HG02678 (cell line): ENCODE measurements at regions not wholly inside any gene's neighbourhood (a gene's known extent, or its start where the extent isn't known, plus 50 kb on each side); places are given as distances from the start of the nearest gene placed in this dataset.

Experiments used
- ATAC-seq: cut with Tn5 transposase; IDR thresholded peaks from one replicate; pipeline ENCODE4 v1.9.1; 2021; ENCODE audit warnings: mild to moderate bottlenecking, moderate library complexity; ENCODE audit not compliant: unreplicated experiment

DNA sequence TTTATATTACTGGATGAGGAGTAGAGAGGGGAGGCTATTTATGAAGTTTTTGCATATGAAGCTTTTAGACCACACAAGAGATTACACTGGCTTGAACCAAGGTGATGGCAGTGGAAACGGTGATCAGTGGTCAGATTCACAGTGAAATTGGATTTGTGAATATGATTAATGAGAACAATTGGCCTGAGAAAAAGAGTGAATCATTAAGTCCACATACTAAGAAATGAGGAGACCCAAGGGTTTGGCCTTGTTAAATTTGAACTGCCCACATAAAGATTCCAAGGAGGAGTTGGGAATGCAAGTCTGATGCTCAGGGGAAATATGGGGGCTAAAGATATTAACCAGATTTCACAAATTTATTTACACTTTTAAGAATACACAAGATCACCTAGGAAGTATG, 155.3 kb upstream of the ADGRL3 start:
- no peak for ATAC-seq

DNA sequence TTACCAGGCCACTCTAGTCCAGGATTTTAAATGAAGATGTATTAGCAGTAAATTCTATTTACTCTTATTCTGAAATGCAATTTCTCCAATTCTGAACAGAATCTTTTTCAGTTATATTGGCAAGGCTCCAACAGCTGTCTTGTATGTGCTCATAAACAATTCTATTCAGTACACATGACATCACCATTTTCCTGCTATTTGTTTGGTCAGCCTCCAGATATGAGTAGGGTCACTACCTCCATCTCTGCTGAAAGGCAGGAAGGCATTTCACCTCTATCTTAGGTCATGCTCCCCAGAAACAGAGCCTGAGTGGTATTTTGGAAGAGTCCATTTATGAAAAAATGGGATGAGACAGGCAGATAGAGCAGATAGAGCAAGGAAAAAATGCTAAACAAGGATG, 151.1 kb upstream of the ADGRL3 start:
- ATAC-seq: no peak

DNA sequence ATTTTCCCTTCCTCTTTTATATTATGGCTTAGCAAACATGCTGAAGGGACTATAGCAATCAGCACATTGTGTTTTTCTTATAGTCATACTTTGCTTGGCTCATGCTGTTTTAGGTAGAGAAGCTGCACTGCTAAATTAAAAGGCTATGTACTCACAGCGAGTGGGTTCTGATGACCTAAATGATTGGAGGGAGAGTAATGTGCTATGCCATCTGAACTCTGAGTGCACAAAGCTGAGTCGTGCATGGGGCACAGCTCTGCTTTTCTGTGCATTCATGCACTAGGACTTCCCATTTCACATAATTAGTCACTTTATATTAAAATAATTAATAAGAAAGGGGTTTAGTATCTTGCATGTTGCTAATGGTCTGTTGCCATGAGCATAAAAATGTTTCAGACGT, 132.7 kb upstream of the ADGRL3 start:
- no peak for ATAC-seq

DNA sequence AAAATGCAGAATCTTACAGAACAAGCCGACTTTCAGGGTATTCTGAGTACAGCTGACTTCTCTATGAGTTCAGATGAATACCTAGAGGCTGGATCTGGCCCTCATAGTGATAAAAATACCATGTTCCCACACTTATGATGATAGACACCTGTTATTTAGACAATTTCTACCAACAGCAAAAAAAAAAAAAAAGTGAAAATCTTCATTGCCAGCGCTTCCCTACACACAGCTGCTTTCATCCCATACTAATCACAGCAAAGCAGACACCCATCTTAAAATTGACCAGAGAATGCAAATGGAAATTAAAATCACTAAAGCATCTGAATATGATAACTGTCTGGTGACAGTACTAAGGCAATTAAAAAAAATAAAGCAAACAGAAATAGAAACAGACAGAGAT, 132.1 kb upstream of the ADGRL3 start:
- ATAC-seq: no peak

DNA sequence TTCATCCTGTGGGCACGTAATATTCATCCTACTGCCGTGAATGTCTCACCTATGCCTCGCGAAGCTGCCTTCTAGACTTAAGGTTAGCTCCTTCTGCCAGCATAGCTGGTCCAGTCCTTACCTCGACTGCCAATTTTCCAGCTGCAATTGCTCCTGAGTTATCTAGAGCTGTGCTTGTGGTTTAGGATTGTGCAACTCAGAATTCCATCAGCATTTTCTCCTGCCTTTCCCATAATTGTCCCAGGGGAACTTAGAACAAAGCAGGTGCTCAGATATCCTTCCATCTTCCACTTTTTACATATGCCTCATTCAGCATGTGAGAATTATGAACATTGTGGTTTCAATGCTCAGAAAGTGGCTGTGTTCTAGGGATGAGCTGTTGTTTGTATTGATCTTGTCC, 131.4 kb upstream of the ADGRL3 start:
- no peak for ATAC-seq

DNA sequence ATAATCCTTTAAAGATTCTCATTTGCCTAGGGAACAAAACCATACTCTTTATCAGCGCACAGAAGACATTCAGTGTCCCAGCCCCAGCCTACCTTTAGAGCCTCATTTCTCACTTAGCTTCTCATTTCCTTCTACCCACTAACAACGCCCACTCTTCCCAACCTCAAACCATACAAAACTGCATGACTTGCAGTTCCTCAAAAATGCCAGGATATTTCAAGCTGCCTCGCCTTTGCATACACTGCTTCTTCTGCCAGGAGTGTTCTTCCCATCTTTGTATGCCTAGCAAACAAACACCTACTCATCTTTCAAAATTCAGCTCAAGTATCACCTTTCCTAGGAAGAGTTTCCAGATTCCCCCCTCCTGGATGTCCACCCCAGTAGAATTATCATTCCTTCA, 129.9 kb upstream of the ADGRL3 start:
- ATAC-seq: no peak

DNA sequence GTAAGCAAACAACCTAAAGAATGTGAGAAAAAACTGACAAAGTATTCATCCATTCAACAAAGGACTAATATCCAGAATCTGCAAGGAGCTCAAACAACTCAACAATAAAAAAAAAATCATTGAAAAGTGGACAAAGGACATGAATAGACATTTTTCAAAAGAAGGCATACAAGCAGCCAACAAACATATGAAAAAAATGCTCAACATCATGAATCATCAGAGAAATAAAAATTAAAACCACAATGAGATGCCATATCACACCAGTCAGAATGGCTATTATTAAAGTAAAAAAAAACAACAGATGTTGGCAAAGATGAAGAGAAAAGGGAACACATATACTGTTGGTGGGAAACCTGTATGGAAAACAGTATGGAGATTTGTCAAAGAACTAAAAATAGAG, 120.7 kb upstream of the ADGRL3 start:
- ATAC-seq: no peak

DNA sequence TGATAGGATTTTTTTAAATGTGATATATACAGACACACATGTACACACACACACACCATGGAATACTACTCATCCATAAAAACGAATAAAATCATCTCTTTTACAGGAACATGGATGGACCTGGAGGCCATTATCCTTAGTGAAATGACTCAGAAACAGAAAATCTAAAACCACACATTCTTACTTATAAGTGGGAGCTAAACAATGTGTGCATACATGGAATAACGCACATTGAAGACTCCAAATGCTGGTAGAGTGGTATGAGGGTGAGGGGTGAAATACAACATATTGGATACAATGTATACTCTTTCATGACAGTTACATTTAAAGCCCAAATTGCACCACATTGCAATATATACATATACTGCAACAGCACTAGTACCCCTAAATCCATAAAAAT, 120.2 kb upstream of the ADGRL3 start:
- no peak for ATAC-seq

DNA sequence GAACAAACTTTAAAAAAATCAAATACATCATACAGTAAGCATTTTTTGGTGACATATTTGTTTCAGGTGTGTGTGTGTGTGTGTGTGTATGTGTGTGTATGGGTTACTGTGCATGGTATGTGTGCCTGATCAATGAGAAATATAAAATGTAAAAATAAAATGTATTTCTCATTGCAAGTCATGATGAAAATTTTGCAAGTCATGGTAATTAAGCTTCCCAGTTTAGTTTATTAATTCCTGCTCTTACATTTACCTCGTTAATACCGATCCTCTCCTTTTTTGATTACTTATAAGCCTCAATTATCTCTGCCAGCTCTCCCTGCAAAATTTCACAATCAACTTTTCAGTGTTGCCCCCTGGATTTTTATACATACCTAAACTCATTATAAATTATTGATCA, 114.6 kb upstream of the ADGRL3 start:
- no peak for ATAC-seq

DNA sequence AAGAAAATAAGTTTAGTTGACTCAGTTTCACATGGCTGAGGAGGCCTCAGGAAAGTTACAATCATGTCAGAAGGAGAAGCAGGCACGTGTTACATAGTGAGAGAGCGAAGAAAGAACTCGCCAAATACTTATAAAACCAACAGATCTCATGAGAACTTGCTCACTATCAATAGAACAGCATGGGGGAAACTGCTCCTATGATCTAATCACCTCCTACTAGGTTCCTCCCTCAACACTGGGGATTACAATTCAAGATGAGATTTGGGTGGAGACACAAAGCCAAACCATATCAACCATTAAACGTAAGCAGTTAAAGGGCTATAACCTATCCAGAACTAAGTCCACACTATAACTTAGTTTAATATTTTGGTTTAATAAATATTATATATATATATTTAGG, 113.8 kb upstream of the ADGRL3 start:
- no peak for ATAC-seq

DNA sequence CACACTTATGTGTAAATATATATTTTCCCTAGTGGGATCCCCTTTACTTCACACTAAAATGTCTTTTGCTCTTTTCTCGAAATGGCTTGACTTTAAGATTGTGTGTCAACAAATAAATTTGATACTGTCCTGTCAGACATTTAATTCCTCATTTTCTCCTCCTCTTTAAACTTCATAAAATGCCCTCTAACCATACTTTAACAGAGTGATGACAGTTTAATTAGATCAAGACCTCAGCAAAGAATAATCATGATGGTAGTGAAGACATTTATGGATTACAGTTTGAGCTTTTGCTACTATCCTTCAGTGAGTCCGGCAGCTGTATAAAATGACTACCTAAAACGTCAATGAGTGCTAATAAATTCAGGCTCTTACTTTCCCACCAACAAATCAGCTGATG, 113.1 kb upstream of the ADGRL3 start:
- ATAC-seq: no peak

DNA sequence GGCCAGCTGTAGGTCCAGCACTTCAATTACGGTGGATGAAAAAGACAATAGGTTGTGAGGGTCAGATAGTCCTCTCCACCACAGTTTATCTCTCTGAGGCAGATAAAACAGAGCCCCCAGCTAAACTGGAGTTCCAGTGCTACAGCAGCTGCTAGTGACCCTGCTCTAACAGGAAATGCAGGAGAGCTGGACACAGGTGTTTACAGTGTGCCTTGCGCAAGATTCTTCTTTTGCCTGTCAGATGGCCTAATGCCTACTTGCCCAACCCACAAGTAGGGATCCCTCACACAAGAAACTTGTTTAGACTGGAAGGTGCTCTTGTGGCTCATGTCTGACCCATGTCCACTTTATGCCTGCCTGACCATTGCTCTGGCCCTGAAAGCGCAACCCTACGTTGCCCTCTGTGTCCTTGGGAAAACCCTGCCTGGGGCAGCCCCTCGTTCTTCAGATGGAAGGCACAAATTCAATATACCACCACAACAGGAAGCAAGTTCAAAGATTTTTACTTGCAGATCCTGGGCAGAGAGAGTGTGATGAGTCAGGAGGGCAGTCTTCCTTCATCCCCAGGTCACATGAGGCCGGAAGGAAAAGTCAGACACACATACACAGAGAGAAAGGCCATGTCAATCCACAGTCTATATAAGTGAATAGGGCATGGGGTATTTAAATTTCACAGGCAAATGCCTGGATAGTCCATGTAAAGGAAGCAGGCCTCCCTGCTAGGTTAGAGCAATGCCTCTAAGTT, 105.1 kb upstream of the ADGRL3 start:
- no peak for ATAC-seq

DNA sequence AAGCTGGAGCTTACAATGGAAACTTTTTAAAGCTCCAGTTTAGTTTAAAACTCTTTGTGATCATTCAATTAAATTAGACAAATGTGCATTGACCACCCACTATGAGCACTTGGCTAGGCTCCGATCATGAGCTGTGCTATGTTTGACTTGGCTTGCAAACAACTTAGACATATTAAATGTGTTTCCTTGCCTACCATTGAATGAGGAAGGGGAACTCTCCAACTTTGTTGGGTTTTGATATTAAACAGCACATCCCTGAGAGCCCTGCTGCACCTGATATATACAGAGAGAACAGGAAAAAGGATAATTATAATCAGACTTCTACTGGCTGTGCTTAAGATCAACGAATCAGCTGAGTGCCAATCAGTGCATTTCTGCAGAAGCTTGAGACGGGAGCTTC, 71.4 kb upstream of the ADGRL3 start:
- no peak for ATAC-seq

DNA sequence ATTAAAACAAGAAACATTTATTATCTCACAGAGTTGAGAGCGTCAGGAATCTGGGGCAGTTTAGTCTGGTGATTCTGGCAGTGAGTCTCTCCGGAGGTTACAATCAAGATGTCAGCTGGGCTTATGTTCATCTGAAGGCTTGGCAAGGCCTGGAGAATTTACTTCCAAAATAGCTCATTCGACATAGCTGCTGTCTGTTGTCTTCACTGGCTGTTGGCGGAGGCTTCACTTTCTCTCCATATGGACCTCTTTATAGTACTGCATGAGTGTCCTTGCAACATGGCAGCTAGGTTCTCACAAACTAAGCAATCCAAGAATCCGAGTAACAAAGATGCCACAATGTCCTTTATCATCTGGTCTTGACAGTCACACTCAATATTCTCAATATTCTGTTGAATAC, 70.2 kb upstream of the ADGRL3 start:
- ATAC-seq: no peak

DNA sequence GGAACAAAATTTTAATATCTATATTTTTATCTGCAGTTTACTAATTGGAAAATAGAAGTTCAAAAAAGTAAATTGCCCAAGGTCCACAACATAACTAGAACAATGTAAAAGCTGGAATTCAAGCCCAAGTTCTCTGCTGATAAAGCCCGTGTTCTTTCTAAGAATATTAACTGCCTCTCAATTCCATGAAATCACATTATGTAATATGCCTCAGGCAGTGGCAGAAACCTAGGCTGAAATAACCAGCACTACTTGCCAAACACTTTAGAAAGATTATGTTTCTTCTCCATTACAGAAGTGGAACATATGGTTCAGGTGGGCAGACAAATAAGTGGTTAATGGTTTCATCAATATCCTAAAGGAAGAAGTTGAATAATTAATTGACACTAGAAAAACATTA, 56.7 kb upstream of the ADGRL3 start:
- no peak for ATAC-seq

DNA sequence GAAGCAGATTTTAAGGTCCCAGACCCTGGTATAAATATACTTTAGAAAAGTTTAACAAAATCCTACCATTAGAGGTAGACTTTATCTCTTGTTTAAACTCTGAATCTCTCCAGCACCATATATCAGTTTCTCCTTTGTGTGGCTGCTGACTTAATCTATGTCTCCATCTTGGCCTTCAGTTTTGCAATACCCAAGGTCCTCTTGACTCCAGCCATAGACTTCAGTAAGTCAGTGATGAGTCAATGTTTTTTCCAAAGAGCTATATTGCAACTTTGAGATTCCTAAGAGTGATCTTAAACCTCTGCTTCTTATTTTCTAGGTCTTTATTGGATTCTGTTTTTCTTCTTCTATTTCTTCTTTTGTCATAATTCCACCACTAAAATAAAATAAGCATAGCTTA, 50.8 kb upstream of the ADGRL3 start:
- no peak for ATAC-seq
